ENCODE measurements at regions not wholly inside any gene's neighbourhood (a gene's known extent, or its start where the extent isn't known, plus 50 kb on each side); places are given as distances from the start of the nearest gene placed in this dataset.

DNA sequence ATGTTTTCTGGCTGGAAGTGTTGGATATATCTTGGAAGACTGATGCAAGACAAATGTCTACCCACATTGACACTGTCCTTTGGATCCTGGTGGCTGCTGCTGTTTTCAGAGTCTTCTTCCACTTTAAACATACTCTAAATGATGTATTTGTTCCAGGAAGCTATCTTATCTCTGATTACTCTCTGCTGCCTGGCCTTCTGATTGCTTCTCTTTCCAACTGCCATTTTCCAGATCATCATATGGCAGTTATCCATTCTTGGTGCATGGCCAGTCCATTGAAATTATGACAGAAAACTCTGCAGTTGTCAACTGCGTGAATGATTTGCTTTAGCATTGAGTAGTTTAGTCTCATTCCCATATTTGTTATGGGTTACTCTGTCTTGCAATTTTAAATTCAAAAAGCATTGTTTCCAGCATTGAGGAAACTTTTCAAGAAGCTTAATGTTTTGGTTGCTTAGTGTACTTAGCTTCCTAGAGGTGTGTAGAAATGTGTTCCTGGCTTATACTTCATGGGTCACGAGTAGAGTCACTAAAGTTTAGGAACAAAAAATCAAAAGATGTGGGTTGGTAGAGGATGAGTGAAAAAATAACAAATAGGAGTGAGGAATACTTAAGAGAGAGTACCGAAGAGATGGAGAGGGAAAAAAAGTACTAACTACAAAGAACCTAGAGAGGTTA, 268.3 kb upstream of the MTPN start:
- no peak for DNase-seq (ENCODE audit: low spot score)
- no peaks in the 10 kb centered on the region for H3K27me3 ChIP-seq (ENCODE audit: control insufficient read depth in 4 of 4, insufficient read depth in 4 of 4, low read length in 3 of 4)
- H3K4me1 ChIP-seq (ENCODE audit: control insufficient read depth in 4 of 4, insufficient read depth in 4 of 4, low read length in 3 of 4) = no peaks in the 10 kb centered on the region
- 65% methylated on average over 3 of the region's 3 CpGs for WGBS
- no peaks in the 10 kb centered on the region for H3K9me3 ChIP-seq (ENCODE audit: control insufficient read depth in 4 of 4, low read length in 3 of 4)
- no peak overlapping the region for H3K9ac ChIP-seq (ENCODE audit: low read depth in 1 of 2, low read length in 2 of 2)
- no peak overlapping the region for H3K27ac ChIP-seq (ENCODE audit: low read depth in 1 of 2, low read length in 2 of 2)
- no peak overlapping the region for H3K4me3 ChIP-seq (ENCODE audit: low read depth in 1 of 3, low read length in 3 of 3)
- no peaks in the 10 kb centered on the region for H3K36me3 ChIP-seq (ENCODE audit: control insufficient read depth in 4 of 4, insufficient read depth in 3 of 4, low read depth in 1 of 4, low read length in 3 of 4)
- TF ChIP-seq, protein P1, sequence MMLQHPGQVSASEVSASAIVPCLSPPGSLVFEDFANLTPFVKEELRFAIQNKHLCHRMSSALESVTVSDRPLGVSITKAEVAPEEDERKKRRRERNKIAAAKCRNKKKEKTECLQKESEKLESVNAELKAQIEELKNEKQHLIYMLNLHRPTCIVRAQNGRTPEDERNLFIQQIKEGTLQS (IDR thresholded peaks at IDR 0.05) = no peak
- TF ChIP-seq HNF4A (conservative IDR thresholded peaks at IDR 0.05) (no peak), FOXA2 (IDR thresholded peaks at IDR 0.05) (no peak), GABPA (IDR thresholded peaks at IDR 0.05 in 1 of 2, conservative IDR thresholded peaks at IDR 0.05 in 1 of 2) (no peak), JUND (IDR thresholded peaks at IDR 0.05) (no peak), SP1 (IDR thresholded peaks at IDR 0.05) (no peak), RXRA (IDR thresholded peaks at IDR 0.05) (no peak), EGR1 (IDR thresholded peaks at IDR 0.05; ENCODE audit: low read depth in 2 of 2) (no peak), TAF1 (conservative IDR thresholded peaks at IDR 0.05) (no peak), HNF4G (IDR thresholded peaks at IDR 0.05) (no peak), NR2F2 (IDR thresholded peaks at IDR 0.05) (no peak), RAD21 (IDR thresholded peaks at IDR 0.05) (no peak)
- TF ChIP-seq, protein P2, sequence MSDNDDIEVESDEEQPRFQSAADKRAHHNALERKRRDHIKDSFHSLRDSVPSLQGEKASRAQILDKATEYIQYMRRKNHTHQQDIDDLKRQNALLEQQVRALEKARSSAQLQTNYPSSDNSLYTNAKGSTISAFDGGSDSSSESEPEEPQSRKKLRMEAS (IDR thresholded peaks at IDR 0.05) = no peak
- TF ChIP-seq, protein P3, sequence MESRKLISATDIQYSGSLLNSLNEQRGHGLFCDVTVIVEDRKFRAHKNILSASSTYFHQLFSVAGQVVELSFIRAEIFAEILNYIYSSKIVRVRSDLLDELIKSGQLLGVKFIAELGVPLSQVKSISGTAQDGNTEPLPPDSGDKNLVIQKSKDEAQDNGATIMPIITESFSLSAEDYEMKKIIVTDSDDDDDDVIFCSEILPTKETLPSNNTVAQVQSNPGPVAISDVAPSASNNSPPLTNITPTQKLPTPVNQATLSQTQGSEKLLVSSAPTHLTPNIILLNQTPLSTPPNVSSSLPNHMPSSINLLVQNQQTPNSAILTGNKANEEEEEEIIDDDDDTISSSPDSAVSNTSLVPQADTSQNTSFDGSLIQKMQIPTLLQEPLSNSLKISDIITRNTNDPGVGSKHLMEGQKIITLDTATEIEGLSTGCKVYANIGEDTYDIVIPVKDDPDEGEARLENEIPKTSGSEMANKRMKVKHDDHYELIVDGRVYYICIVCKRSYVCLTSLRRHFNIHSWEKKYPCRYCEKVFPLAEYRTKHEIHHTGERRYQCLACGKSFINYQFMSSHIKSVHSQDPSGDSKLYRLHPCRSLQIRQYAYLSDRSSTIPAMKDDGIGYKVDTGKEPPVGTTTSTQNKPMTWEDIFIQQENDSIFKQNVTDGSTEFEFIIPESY (IDR thresholded peaks at IDR 0.05) = no peak
- TF ChIP-seq, protein P4, sequence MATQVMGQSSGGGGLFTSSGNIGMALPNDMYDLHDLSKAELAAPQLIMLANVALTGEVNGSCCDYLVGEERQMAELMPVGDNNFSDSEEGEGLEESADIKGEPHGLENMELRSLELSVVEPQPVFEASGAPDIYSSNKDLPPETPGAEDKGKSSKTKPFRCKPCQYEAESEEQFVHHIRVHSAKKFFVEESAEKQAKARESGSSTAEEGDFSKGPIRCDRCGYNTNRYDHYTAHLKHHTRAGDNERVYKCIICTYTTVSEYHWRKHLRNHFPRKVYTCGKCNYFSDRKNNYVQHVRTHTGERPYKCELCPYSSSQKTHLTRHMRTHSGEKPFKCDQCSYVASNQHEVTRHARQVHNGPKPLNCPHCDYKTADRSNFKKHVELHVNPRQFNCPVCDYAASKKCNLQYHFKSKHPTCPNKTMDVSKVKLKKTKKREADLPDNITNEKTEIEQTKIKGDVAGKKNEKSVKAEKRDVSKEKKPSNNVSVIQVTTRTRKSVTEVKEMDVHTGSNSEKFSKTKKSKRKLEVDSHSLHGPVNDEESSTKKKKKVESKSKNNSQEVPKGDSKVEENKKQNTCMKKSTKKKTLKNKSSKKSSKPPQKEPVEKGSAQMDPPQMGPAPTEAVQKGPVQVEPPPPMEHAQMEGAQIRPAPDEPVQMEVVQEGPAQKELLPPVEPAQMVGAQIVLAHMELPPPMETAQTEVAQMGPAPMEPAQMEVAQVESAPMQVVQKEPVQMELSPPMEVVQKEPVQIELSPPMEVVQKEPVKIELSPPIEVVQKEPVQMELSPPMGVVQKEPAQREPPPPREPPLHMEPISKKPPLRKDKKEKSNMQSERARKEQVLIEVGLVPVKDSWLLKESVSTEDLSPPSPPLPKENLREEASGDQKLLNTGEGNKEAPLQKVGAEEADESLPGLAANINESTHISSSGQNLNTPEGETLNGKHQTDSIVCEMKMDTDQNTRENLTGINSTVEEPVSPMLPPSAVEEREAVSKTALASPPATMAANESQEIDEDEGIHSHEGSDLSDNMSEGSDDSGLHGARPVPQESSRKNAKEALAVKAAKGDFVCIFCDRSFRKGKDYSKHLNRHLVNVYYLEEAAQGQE (IDR thresholded peaks at IDR 0.05) = no peak
- TF ChIP-seq, protein P5, sequence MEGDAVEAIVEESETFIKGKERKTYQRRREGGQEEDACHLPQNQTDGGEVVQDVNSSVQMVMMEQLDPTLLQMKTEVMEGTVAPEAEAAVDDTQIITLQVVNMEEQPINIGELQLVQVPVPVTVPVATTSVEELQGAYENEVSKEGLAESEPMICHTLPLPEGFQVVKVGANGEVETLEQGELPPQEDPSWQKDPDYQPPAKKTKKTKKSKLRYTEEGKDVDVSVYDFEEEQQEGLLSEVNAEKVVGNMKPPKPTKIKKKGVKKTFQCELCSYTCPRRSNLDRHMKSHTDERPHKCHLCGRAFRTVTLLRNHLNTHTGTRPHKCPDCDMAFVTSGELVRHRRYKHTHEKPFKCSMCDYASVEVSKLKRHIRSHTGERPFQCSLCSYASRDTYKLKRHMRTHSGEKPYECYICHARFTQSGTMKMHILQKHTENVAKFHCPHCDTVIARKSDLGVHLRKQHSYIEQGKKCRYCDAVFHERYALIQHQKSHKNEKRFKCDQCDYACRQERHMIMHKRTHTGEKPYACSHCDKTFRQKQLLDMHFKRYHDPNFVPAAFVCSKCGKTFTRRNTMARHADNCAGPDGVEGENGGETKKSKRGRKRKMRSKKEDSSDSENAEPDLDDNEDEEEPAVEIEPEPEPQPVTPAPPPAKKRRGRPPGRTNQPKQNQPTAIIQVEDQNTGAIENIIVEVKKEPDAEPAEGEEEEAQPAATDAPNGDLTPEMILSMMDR (IDR thresholded peaks at IDR 0.05; ENCODE audit: low read depth, low read length, missing input control) = no peak

Data from liver (tissue), 8 donors.